ENCODE measurements at regions not wholly inside any gene's neighbourhood (a gene's known extent, or its start where the extent isn't known, plus 50 kb on each side); places are given as distances from the start of the nearest gene placed in this dataset.
A peak's percentile ranks its signal among the peaks of the same experiment; 100 is the strongest.

GRCh38 chr7:131690441-131690840 is 134.0 kb upstream of the PODXL start:
- DNase-seq (no peak), ATAC-seq (ENCODE audit: low read depth) (no peak)
- H3K36me3 Mint-ChIP-seq (ENCODE audit: low read depth), result no peaks in the 10 kb centered on the region
- H3K4me1 Mint-ChIP-seq, result no peaks in the 10 kb centered on the region
- TF ChIP-seq, protein P1, sequence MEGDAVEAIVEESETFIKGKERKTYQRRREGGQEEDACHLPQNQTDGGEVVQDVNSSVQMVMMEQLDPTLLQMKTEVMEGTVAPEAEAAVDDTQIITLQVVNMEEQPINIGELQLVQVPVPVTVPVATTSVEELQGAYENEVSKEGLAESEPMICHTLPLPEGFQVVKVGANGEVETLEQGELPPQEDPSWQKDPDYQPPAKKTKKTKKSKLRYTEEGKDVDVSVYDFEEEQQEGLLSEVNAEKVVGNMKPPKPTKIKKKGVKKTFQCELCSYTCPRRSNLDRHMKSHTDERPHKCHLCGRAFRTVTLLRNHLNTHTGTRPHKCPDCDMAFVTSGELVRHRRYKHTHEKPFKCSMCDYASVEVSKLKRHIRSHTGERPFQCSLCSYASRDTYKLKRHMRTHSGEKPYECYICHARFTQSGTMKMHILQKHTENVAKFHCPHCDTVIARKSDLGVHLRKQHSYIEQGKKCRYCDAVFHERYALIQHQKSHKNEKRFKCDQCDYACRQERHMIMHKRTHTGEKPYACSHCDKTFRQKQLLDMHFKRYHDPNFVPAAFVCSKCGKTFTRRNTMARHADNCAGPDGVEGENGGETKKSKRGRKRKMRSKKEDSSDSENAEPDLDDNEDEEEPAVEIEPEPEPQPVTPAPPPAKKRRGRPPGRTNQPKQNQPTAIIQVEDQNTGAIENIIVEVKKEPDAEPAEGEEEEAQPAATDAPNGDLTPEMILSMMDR (IDR thresholded peaks at IDR 0.05), result no peak
- ChIA-PET CTCF (interaction anchor here (1.2 kb wide), 1 partner anchor 11 kb away, joined by 4 read pairs; no protein-coding TSS in a partner anchor), POLR2A (no interaction called here)
- H3K4me3 Mint-ChIP-seq, result no peak overlapping the region
- intact Hi-C loops (cut with micrococcal nuclease), result no loop called here
- no peak overlapping the region for H3K27ac Mint-ChIP-seq
- H3K9me3 Mint-ChIP-seq, result no peaks in the 10 kb centered on the region
- H3K27me3 Mint-ChIP-seq, result peaks cover 37% of the 10 kb centered on the region

- no peak for DNase-seq
- Mint-ChIP-seq H3K27ac (no peak overlapping the region), H3K27me3 (peaks cover 38% of the 10 kb centered on the region), H3K4me1 (no peaks in the 10 kb centered on the region), H3K4me3 (no peak overlapping the region), H3K9me3 (no peaks in the 10 kb centered on the region), H3K36me3 (ENCODE audit: low read depth) (no peaks in the 10 kb centered on the region)
- ChIA-PET CTCF (interaction anchor here (1.1 to 1.3 kb wide), 4 partner anchors 10 to 22 kb away, joined by 3 to 4 read pairs (median 4); no protein-coding TSS in a partner anchor), POLR2A (no interaction called here)
- no peak for ATAC-seq (ENCODE audit: low read depth)
- TF ChIP-seq, protein P1 (IDR thresholded peaks at IDR 0.05), result no peak
- intact Hi-C loops (cut with micrococcal nuclease), result loop anchor here (5.0 kb wide), 2 partner anchors 358 to 1743 kb away; no protein-coding TSS in a partner anchor
Measured at GRCh38 chr7:131689662-131690234, 133.3 kb upstream of the PODXL start.

GRCh38 chr7:131688738-131689661 is 132.6 kb upstream of the PODXL start:
- H3K27ac Mint-ChIP-seq, result no peak overlapping the region
- POLR2A ChIA-PET, result no interaction called here

DNA sequence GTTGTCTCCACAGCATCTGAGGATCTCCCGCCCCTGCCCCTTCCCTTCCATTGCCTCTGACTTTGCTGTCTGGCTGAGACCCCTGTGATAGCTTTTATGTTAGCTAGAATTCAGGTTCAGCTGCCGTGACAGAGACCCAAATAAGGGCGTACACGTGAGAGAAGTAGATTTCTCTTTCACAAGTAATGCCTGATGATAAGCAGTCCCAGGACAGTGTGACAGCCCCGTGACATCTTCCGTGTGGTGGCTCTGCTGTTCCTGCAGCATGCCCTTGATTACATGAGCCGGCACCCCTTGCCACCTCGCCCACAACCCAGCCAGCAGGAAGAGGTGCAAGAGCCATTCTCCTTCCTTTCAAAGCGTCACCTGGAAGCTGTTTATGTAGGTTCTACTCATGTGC is 130.9 kb upstream of the PODXL start:
- H3K9me3 Mint-ChIP-seq, result no peaks in the 10 kb centered on the region
- ChIA-PET POLR2A (no interaction called here), CTCF (no interaction called here)
- intact Hi-C loops (cut with micrococcal nuclease), result loop anchor here (5.0 kb wide), 2 partner anchors 360 to 1745 kb away; no protein-coding TSS in a partner anchor
- H3K36me3 Mint-ChIP-seq (ENCODE audit: low read depth), result no peaks in the 10 kb centered on the region
- ATAC-seq (ENCODE audit: low read depth) (no peak), DNase-seq (no peak)
- H3K4me1 Mint-ChIP-seq, result no peaks in the 10 kb centered on the region
- H3K27ac Mint-ChIP-seq, result no peak overlapping the region
- H3K27me3 Mint-ChIP-seq, result peaks cover 37% of the 10 kb centered on the region
- TF ChIP-seq, protein P1 (IDR thresholded peaks at IDR 0.05), result no peak
- H3K4me3 Mint-ChIP-seq, result no peak overlapping the region

More at GRCh38 chr7:131688738-131689661, 132.6 kb upstream of the PODXL start:
- intact Hi-C loops (cut with micrococcal nuclease), result loop anchor here (5.0 kb wide), 2 partner anchors 358 to 1743 kb away; no protein-coding TSS in a partner anchor
- TF ChIP-seq, protein P1 (IDR thresholded peaks at IDR 0.05), result peak; percentile 75
- ATAC-seq (ENCODE audit: low read depth) (peak; percentile 64), DNase-seq (peak; percentile 36)
- Mint-ChIP-seq H3K4me1 (no peaks in the 10 kb centered on the region), H3K4me3 (no peak overlapping the region), H3K36me3 (ENCODE audit: low read depth) (no peaks in the 10 kb centered on the region), H3K9me3 (no peaks in the 10 kb centered on the region), H3K27me3 (peaks cover 37% of the 10 kb centered on the region)
- CTCF ChIA-PET, result interaction anchor here (1.1 to 1.3 kb wide), 4 partner anchors 10 to 1745 kb away, joined by 3 to 4 read pairs (median 4); no protein-coding TSS in a partner anchor

GRCh38 chr7:131686833-131687232 is 130.4 kb upstream of the PODXL start:
- intact Hi-C loops (cut with micrococcal nuclease), result loop anchor here (5.0 kb wide), 2 partner anchors 360 to 1745 kb away; no protein-coding TSS in a partner anchor
- POLR2A ChIA-PET, result no interaction called here
- CTCF ChIA-PET, result no interaction called here
- TF ChIP-seq, protein P1 (IDR thresholded peaks at IDR 0.05), result no peak
- no peak overlapping the region for H3K4me3 Mint-ChIP-seq
- DNase-seq, result no peak
- no peaks in the 10 kb centered on the region for H3K9me3 Mint-ChIP-seq
- H3K27ac Mint-ChIP-seq, result no peak overlapping the region
- no peak for ATAC-seq (ENCODE audit: low read depth)
- no peaks in the 10 kb centered on the region for H3K36me3 Mint-ChIP-seq (ENCODE audit: low read depth)
- peaks cover 32% of the 10 kb centered on the region for H3K27me3 Mint-ChIP-seq
- H3K4me1 Mint-ChIP-seq, result no peaks in the 10 kb centered on the region
